GM18520 (cell line): ENCODE measurements at regions not wholly inside any gene's neighbourhood (a gene's known extent, or its start where the extent isn't known, plus 50 kb on each side); places are given as distances from the start of the nearest gene placed in this dataset.

Experiments used
- ATAC-seq: cut with Tn5 transposase; IDR thresholded peaks from one replicate; pipeline ENCODE4 v1.9.1; 2021; ENCODE audit not compliant: unreplicated experiment

DNA sequence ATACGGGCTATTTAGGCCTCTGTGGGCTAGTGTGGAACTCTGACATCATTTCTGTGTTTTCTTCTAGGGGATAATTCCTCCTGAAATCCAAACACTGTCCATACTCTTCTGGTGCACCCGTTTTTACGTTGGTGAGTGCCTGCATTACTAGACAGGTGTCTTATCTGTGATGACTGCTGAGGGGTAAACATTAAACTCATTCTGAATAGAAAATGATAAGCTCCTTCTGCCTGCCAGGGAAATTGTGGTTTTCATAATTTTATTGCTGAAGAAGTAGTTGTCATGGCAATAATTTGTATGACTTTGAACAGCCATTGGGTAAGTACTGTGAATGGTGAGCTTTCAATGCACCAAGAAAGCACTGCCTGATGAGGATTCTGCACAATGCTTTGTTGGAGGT, 705.6 kb downstream of the UTRN start:
- no peak for ATAC-seq

DNA sequence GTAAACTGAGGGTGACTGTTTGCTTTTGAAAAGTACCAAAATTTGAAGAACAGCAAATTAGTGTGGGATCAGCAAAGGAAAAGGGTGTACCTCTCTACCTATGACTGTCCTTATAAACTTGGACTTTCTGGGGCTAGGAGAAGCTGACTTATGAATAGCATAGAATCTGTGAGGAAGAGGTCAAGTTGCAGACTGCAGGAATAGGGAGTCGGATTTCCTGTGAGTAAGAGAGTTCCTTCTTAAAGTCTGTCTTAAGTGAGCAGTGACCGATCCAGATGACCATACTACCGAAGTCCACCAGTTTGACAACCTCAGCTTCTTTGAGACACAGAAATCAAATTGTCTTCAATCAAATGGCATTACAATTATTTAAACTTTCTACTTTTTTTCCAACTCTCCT, 708.7 kb downstream of the UTRN start:
- ATAC-seq: no peak

DNA sequence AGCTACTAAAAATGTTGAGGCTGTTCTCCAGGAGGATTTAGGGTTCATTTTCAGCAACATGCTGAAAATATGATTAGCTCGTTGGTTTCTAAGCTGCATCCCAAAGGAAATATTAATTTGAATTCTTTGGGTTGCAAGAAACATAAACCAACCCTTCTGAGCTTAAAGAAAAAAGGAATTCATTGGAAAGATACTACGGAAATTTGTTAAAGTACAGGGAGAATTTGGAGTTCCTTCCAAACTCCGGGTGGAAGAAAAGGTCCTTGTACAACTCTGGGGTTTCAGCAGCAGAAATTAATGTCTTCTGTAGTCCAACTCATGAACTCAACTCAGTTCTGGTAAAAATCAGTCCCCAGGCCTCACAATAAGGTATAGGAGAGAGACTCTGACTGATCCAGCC, 712.9 kb downstream of the UTRN start:
- ATAC-seq: no peak

DNA sequence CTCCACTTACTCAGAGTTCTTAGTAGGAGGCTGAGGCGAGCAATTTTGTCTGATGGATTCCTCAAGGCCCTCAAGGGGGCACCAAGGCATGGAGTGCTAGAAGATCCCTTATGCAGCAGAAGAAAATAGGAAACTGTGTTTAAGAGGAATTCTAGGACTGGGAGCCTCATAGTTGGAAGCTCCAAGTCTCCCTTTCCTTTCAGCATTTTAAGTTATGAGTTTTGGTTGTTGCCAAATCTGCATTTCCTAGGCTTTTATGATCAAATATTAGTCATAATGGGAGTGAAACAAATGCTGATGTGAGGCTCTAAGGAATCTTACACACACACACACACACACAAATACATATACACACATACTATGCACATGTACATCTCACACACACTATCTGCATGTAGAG, 714.0 kb downstream of the UTRN start:
- no peak for ATAC-seq

DNA sequence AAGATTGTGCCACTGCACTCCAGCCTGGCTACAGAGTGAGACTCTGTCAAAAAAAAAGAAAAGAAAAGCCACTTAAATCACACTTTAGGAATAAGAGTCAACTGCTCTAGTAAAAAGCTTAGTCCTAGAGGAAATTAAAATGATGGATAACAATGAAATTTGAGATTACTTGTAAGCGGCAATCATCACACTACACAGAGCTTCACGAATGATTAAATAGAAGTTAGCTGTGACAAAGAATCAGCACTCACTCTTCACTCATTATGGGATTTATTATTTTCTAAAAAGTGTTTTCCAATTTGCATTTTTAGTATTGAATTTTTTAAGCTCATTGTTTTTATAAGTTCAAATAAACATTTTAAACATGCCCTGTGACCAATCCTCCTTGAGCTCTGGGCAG, 718.0 kb downstream of the UTRN start:
- ATAC-seq: no peak

DNA sequence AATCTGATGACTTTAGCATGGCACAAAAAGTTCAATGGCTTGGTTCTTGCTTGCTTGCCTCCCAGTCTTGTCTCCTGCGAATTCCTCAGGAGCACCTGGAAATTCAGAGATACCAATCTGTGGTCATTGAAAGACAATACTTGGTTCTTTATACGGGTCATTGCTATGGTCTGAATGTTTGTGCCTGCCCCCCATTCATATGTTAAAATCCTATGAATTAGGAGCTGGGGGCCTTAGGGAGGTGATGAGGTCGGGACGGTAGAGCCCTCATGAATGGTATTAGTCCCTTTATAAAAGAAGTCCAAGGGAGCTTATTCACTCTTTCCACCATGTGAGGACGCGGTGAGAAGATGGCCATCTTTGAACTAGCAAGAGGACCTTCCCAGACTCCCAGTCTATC, 721.8 kb downstream of the UTRN start:
- no peak for ATAC-seq

DNA sequence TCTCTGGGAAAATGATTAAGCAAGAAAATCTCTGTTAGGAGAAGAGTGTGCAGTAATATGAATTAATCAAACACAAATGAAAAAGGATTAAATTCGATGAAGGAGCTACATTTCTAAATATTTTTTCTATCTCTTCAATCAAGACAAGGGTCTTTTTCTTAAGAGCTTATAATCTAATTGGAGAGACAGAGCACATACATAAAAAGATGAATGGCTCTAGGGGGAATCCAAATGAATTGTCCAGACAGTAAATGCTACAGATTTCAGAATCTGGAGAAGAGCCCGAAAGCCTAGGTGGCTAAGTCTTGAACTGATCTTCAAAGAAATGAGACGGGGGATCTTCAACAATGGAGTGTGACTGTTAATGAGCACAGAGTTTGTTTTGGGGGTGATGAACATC, 723.6 kb downstream of the UTRN start:
- no peak for ATAC-seq

DNA sequence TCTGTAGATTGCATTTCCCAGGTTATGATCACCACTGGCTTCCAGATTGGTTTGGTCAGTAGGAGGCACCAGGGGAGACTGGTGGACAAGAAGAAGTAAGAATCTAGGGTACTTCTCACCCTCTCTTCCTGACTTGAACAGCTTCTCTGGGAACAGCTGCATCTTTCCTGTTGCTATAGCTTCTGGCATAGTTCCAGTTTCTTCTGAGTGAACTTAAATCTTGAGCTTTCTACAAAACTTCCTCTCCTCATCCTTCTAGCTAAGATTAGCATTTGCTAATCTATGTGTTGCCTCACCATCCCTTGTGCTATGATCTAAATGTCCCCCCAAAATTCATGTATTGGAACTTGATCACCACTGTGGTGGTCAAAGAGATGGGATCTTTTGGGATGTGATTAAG, 724.6 kb downstream of the UTRN start:
- ATAC-seq: no peak

DNA sequence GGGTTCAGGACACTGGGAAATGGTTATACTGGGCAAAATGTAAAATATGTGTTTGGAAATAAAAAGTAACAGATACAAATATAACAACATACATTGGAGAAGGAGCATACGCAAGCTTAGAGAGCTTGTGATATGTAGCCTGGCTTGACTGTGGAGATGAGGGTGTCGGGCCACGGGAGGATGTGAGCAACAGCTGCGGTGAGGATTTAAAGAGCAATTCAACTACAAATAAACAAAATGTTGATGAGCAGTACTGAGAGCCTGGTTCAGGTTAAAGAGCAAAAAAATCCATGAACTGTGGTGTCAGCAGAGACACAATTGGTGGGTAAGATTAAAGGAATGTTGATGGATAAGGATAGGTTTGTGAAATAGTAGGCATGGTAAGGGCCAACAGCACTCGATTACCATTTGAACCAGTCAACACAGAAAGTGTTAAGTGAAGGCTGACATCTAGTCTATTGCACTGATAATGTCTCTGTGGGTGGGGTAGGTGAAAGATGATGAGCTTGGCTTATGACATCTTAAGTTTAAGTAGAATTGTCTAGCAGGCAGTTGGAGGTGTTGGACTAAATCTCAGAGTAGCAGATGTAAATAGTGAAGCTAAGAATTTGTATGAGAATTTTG, 723.2 kb downstream of the EPM2A start:
- no peak for ATAC-seq

DNA sequence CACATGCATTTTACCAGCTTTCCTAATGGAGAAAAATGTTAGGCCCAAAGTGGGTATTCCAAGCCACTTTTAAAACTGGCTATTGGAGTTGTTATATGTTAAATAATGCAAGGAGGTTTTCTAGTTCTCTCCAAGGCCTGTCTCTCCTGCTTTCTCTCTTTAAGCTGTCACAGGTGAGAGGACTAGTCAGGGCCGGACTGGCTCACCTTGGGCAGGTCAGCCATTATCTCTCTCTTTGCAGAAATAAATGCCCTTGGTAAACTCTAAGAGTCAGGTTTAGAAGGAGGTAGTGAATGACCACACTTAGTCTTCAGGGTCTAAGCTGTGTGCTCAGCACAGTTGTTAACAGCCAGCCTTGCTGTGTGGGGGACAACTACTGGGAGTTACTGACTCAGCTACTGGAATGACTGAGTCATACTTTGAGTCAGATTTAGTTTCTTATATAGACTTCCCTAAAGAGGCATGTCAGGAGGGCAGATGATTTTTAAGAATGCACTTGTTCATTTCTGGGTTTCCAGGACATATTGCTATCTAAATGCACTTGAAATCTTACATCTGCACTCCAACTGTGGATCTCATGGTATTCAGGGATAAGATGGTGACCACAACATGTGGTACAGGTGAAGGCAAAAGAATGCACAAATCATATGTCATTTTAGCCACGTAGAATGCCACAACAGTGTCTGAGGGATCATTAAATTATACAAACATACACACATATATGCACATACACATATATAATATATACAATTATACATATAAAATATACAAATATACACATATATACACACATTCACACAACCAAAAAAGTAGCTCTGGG, 719.4 kb downstream of the EPM2A start:
- ATAC-seq: peak; percentile 95

DNA sequence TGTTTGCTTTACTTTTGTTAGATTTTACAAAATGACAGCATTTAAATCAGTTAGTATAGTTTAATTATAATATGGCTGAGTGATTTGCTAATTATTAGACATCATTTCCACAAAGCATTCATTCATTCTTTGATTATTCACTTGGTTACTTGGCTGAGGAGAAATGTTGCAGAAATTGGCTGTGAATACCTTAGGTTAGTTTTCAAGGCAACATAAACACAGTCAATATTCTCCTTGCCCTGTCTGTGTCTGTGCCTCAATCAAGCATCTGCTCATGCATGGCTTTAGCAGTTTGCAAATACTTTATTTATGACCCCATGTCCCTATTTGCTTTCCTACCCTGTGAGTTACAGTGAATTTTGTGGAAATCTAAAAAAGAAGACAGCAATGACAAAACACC, 718.3 kb downstream of the EPM2A start:
- ATAC-seq: no peak

DNA sequence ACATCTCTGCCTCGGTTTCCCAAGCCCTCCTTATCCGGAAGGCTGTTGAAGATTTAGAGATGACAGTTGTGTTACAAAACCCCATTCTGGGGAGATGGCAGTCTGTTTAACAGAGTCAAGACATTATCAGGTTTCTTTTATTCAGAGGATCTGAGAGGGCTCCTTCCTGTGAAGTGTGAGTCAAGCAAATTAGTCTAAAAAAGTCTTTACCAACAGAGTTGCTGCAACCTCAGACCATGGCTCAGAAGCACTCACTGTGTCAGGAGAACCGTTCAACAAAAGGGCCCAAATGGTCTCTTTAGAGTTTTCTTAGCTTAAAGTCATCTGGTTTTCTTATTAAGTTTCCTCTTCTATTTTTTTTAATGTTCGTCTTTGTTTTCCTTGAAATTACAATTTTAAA, 717.8 kb downstream of the EPM2A start:
- no peak for ATAC-seq

DNA sequence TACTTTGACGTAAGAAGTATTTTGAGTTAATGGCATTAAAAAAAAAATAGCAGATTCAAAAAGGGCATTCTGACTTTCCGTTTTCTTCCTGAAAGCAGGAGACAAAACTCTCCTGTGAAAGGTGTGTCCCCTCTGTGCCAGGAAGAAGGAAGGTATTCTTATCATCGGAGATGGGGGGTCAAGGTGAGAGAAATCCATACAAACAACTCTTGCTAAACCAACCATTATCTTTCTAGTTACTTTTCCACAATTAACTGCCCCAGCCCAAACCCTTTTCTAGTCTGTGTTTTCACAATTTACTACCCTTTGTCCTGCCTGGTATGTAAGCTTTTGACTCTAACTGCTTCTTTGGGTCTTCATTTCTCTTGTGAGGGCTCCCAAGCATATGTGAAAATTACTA, 717.3 kb downstream of the EPM2A start:
- no peak for ATAC-seq

DNA sequence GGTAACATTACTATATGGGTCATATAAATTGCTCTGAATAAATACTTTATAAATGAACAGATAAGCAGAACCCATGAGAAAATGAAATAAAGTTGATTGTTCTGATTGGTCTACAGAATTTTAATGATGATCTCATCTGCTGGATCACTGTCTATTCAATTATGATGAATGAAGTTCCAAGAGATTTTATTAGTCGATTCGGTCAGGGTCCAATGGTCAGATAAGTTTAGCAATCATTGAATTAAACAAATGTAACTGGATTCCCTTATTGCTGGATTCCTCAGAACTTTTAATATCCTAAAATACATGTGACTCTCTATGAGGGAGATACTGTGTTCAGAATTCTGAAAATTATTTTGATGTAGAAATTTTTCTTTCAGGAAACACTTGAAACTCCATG, 715.2 kb downstream of the EPM2A start:
- no peak for ATAC-seq

DNA sequence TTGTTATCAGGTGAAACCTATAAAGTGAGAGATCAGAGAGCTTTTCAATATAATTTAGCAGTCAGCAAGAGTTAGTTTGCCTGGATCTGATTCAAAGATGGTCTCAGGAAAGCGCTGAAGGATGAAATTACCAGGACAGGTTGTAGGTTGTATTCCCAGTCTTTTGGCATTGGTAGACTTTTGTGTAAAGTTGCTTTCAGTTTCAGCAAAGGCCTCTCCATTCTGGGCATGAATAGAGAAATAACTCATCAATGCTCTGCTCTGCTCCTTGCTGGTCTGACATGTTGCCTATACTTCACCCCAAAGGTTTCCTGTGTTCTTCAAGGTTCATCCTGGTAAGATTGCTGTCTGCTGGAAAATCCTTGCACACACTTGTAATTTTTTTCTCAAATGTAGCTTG, 714.8 kb downstream of the EPM2A start:
- no peak for ATAC-seq

DNA sequence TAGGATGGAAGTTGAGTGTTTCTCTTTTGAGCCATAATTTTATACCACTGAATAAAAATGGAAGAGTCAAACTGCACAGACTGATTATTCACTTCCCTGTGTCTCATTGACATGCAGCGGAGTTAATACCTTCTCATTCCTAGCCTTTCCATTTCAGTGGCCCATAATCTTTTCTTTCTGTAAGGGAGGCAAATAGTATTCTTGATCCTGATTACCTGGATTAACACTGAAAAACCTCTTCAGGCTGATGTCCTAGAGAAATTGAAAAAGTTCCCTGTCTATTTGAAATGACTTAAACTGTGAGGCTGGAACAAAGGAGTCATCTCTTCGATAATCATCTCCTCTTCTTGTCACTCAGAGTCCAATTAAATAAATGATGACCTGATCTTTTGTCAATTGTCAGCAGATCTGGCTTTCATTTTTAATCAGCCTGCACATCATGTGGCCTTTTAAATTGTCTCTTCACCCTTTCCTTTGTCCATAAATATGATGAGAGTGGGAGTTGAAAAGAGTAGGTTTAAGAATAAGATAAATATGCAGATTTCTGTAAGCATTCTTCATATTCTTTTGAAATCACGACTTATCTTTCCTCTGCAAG, 713.0 kb downstream of the EPM2A start:
- ATAC-seq: no peak

DNA sequence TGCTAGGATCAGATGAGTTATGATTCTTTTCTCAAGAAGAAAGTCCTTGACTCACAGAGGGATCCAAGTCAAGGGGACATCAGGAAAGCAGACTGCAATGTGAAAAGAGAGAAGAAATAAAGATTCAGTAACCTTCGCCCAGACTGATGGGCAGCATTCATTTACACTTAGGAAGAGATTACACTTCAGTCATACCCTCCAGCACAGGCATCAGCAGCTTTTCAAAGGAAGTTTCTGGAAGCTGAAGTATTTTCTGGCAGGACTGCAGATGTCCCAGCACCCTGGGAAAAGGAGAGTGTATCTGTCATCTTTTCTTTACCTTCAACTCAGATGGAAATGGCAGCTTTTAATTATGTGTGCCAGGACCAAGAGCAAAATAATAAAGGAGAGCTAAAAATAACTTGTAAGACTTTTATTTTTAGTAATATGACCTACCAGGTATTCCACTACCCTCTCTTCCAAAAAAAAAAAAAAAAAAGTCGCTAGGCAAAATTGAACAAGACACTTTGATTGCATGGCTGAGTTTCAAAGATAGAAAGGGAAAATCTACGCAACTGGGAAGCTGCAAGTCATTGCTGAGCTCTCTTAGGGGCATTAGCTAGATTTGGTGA, 712.1 kb downstream of the EPM2A start:
- no peak for ATAC-seq

DNA sequence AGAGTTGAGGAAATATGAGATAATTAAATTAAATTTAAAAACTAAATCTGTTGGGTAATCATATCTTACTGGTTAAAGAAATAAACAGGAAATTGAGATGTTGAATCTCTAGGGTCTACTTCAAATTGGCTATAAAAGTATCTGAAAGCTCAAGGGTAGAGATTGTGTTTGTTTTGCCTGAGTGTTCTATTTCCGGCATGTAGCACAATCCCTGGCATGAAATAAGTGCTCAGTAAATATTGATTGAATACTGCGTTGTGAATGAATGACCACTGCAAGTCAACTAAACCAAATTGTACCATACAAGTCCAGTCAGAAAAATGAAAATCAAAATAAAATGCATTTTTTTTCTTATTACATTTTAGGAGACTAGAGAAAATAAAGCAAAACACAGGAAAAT, 709.8 kb downstream of the EPM2A start:
- ATAC-seq: no peak

DNA sequence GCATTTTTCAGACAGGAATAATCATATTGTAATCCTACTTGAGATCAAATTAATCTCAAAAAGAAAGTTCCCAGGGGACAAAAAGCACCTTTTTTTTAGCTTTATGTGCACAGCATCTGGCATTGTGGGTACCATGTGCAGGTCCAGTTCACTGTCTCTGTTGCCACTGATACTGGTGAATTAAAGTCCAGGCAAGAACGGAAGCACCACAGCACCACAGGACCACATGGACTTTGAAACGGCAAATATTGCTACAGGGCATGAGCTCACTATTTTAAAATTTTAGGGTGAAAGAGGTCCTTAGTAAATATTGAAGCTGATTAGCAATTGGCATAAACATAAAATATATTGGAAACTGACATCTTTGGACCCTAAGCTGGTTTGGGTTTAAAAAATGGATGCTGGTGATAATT, 709.0 kb downstream of the EPM2A start:
- no peak for ATAC-seq

DNA sequence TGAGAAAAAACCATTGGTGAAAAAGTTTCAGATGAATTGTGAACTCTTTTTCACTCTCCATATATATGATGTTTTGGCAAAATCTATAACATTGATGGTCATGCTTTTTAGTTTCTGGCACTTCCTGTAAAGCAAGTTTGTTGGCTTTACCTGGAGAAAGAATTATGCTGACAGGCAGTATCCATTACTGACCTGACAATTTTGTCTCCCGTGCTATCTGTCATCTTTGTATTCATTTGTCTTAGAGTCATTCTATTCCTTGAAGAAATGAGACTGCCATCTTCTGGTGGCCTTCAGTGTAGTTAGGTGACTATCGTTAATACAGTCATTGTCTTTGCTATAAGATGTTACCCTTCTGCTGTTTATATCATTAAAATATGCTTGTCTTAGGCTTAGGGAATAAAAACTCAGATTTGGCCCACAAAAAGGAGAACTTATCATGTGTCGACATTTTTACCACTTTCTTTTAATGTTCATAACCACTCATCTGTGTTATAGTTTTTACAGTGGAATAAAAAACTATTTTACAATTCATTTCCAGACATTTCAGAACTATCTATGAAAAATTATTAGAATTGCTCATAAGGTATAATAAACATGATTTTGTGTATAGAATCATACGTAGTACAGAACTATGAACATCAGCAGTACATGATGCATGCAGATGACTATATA, 707.0 kb downstream of the EPM2A start:
- ATAC-seq: peak; percentile 68

DNA sequence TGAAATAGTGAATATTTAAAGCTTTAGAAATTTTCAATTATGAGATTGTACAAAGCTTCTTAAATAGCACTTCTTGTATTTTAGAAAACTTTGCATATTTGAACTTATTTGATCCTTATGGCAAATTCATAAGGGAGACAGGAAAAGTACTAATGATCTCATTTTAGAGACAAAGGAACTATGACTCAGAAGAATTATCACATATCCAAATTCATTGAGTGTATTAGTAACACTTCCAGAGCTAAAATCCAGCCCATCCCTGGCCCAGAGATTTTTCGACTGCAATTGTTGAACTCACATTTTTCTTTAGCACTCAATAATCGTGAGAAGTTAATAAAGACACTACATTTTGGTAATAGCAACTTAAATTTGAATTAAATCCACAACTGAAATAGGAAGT, 704.3 kb downstream of the EPM2A start:
- no peak for ATAC-seq
